VCaP (cell line): ENCODE measurements at regions not wholly inside any gene's neighbourhood (a gene's known extent, or its start where the extent isn't known, plus 50 kb on each side); places are given as distances from the start of the nearest gene placed in this dataset.

Experiments used
- H3K27ac ChIP-seq: fragments of 450-650 bp; 2 replicates; pipeline ENCODE4 v1.5.1; 2017
- TF ChIP-seq, protein P1 (sequence below): fragments of 450-650 bp; conservative IDR thresholded peaks from 2 replicates; pipeline ENCODE4 v1.5.1; 2017; ENCODE audit warnings: mild to moderate bottlenecking, moderate library complexity

DNA sequence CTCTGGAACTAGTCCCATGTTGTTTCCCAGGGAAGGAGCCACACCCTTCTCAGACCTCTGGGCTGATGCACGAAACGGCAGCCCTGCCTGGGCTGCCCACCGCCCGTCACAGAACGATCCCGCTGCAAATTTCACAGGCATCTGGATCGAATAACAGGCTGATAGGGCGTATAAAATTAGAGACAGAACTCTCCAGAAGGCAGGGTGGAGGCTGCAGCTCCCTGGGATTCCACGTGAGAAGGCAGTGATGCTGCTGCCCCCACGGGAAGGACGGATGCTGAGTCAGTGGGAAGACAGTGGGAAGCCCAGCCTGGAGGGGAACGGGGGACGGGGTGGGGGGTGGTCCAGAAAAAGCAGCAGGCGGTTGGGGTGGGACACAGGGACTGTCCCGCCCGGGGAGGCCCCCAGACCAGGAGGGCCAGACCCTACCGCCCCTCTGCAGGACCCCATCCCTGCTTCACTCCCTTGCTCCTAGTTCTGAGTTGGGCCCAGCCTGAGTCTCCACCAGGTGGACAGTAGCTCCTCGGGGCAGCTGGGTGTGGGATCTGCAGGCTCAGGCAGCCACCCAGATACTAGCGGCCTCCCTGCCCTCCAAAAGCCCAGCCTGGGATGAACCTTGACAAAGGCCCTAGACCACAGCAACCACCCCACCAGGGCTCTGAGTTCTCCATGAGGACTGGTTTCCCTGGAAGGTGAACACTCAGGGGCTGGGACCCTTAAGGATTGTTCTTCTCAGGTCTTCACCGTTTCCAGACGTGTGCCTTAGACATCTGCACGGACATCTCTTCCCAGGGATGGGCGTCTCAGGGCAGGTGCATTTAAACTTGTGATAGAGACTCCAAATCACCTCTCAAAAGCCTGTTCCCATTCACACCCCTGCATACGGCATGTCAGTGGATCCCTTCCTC is 117.8 kb downstream of the METRNL start:
- TF ChIP-seq, protein P1, sequence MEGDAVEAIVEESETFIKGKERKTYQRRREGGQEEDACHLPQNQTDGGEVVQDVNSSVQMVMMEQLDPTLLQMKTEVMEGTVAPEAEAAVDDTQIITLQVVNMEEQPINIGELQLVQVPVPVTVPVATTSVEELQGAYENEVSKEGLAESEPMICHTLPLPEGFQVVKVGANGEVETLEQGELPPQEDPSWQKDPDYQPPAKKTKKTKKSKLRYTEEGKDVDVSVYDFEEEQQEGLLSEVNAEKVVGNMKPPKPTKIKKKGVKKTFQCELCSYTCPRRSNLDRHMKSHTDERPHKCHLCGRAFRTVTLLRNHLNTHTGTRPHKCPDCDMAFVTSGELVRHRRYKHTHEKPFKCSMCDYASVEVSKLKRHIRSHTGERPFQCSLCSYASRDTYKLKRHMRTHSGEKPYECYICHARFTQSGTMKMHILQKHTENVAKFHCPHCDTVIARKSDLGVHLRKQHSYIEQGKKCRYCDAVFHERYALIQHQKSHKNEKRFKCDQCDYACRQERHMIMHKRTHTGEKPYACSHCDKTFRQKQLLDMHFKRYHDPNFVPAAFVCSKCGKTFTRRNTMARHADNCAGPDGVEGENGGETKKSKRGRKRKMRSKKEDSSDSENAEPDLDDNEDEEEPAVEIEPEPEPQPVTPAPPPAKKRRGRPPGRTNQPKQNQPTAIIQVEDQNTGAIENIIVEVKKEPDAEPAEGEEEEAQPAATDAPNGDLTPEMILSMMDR: no peak
- no peak overlapping the region for H3K27ac ChIP-seq

DNA sequence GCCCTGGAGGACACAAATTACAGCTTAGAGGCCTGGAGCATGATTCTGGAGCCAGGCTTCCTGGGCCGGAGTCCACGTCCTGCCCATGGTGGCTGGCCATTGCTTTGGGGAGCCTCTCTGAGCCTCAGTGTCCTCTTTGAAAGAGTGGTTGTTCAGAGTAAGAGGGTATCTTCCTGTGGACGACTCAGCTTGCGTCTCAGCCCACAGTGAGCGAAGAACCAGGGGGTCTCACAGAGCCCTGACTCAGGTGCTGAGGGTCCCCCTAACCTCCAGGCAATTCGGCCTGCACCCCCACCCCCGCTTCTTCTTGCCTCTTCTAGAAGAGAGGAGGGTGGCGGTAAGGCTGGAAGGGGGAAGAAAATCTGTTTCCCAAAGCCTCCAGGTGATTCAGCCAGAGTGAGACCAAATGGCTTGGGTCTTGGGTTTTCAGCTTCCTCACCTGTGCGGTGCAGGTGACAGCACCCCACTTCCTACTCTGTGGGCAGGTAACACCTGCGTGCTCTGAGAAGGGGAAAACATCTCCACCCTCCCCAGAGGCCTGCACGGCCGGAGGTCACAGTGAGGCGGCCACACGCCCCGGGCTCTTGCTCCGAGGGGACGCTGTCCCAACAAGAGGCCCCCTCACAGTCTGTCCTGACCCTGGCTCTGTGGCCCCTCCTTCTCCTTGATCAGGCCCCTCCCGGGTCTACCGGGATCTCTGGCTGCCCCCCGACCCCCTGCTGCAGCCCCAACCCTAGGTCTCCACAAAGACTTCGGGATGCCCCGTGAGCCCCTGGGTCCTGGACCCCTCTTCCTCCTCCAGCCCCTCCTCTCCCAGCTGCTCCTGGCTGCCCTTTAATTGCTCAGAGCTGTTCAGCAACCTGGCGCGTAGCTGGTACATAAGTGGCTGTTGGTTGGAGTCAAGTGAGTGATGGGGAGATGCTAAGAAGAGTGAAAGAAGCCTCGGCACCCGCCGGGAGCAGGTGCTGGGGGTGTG is 119.2 kb downstream of the METRNL start:
- no peak overlapping the region for H3K27ac ChIP-seq
- TF ChIP-seq, protein P1: no peak

- TF ChIP-seq, protein P1: no peak
- H3K27ac ChIP-seq: no peak overlapping the region
These were observed 120.2 kb downstream of the METRNL start for GRCh38 chr17:83199500-83200201.

- no peak overlapping the region for H3K27ac ChIP-seq
- TF ChIP-seq, protein P1: no peak
These were observed 120.9 kb downstream of the METRNL start for GRCh38 chr17:83200231-83200699.

DNA sequence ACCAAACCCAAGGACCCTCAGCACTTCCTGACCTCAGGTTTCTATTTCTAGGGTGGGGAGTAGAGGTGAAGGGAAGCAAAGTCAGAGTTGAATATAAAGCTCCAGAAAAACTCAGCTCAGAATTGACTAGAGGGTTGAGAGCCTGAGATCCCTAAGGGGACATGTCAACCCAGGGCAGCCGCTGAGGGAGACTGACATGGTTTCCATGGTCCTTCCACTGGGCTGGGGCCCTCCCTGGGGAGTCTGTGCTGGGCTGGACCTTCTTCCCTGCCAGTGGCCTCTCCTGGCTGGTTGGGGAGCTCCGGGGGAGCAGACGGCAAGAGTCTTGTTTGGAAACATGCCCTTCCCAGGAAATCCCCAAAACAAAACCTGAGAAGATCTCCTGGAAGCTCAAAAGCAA is 121.3 kb downstream of the METRNL start:
- TF ChIP-seq, protein P1: no peak
- H3K27ac ChIP-seq: no peak overlapping the region

- TF ChIP-seq, protein P1: no peak
- no peak overlapping the region for H3K27ac ChIP-seq
These were observed 122.0 kb downstream of the METRNL start for GRCh38 chr17:83201206-83202001.
